Immature natural killer cell (primary cell): ENCODE measurements at regions not wholly inside any gene's neighbourhood (a gene's known extent, or its start where the extent isn't known, plus 50 kb on each side); places are given as distances from the start of the nearest gene placed in this dataset.

Experiments used
- DNase-seq, 3 donors: peaks; one replicate each; pipeline ENCODE4 v3.0.0; 2022; ENCODE audit warnings: mixed read lengths in 1 of 3
- H3K27ac Mint-ChIP-seq, 6 donors: one replicate each; pipeline ENCODE4 v1.8.0; 2020; ENCODE audit warnings: mixed read lengths in 6 of 6, mild to moderate bottlenecking in 5 of 6, inconsistent platforms in 4 of 6, moderate library complexity in 3 of 6
- H3K27me3 Mint-ChIP-seq, 3 donors: one replicate each; pipeline ENCODE4 v1.8.0; 2020 to 2021; ENCODE audit warnings: low read depth in 3 of 3, mild to moderate bottlenecking in 3 of 3, mixed read lengths in 3 of 3, moderate library complexity in 3 of 3, inconsistent platforms in 1 of 3
- H3K36me3 Mint-ChIP-seq, 3 donors: one replicate each; pipeline ENCODE4 v1.8.0; 2020; ENCODE audit warnings: mixed read lengths in 3 of 3, inconsistent platforms in 2 of 3, mild to moderate bottlenecking in 2 of 3
- H3K4me1 Mint-ChIP-seq, 2 donors: one replicate each; pipeline ENCODE4 v1.8.0; 2020; ENCODE audit warnings: inconsistent platforms in 2 of 2, mild to moderate bottlenecking in 2 of 2, mixed read lengths in 2 of 2, moderate library complexity in 1 of 2
- H3K4me3 Mint-ChIP-seq, 5 donors: one replicate each; pipeline ENCODE4 v1.8.0; 2020; ENCODE audit warnings: mild to moderate bottlenecking in 5 of 5, mixed read lengths in 5 of 5, inconsistent platforms in 3 of 5, moderate library complexity in 3 of 5
- H3K9me3 Mint-ChIP-seq, 6 donors: one replicate each; pipeline ENCODE4 v1.8.0; 2020; ENCODE audit warnings: mild to moderate bottlenecking in 6 of 6, mixed read lengths in 6 of 6, inconsistent platforms in 4 of 6, moderate library complexity in 3 of 6

DNA sequence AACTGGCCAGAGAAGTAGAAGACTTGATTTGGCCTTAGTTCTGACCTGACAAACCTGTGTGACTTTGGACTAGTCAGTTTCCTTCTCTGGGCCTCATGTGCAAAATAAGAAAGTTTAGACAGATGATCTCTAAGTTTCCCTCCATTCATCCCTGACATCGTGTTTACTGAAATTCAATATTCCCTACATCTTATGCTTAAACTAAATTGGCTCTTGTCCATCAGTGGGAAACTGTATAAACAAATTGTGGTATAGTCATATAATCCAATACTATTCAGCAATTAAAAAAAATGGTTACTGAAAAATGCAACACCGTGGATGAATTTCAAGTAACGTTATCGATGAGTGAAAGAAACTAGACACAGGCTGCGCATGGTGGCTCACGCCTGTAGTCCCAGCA lies 64.4 kb upstream of the HRH1 start:
- no peak overlapping the region for H3K27ac Mint-ChIP-seq

DNA sequence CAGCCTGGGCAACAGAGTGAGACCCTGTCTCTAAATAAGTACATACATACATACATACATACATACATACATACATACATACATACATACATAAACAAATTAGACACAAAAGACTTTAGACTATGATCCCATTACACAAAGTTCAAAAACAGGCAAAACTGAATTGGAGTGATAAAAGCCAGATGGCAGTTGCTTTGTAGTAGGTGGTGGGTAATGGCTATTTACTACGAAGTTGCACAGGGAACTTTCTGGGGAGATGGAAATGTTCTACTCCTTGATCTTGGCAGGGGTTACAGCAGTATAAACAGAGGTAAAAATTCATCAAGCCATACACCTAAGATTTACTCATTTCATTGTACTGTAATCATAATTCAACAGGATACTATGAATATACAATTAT lies 63.7 kb upstream of the HRH1 start:
- DNase-seq = no peak
- Mint-ChIP-seq H3K4me3 (no peak overlapping the region), H3K27me3 (peaks cover 0 to 2% (median 0%) of the 10 kb centered on the region in 3 donors), H3K36me3 (no peaks in the 10 kb centered on the region), H3K27ac (no peak overlapping the region), H3K9me3 (no peaks in the 10 kb centered on the region), H3K4me1 (no peaks in the 10 kb centered on the region)

More for the DNA sequence above, 64.4 kb upstream of the HRH1 start:
- peaks cover 0 to 2% (median 0%) of the 10 kb centered on the region in 3 donors for H3K27me3 Mint-ChIP-seq
- no peak overlapping the region for H3K4me3 Mint-ChIP-seq
- no peaks in the 10 kb centered on the region for H3K4me1 Mint-ChIP-seq
- H3K36me3 Mint-ChIP-seq = no peaks in the 10 kb centered on the region
- no peaks in the 10 kb centered on the region for H3K9me3 Mint-ChIP-seq
- no peak for DNase-seq

DNA sequence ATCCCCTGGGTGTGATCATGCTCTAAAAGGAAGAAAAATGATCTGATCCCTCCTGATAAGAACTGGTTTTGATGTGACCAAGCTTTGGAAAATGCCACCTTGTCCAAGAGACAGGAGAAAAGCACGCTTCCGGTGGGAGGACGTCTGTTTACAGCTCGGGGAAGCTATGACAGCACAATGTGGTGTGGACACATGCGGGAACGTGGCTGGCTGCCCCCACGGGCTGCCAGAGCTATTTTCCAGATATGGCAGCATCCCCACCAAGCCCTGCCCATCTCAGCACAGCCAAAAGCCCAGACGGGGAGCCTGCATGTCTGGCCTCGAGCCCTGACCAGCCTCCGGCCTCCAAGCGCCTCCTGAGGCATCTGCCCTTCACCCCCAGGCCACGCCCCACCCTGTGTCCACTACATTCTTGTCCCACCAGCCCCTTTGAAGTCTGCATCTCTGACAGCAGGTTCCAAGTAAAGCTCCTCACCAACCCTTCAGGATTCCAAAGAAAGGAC lies 63.2 kb upstream of the HRH1 start:
- H3K9me3 Mint-ChIP-seq = no peaks in the 10 kb centered on the region
- no peak overlapping the region for H3K4me3 Mint-ChIP-seq
- H3K36me3 Mint-ChIP-seq = no peaks in the 10 kb centered on the region
- no peak overlapping the region for H3K27ac Mint-ChIP-seq
- peaks cover 0 to 2% (median 0%) of the 10 kb centered on the region in 3 donors for H3K27me3 Mint-ChIP-seq
- H3K4me1 Mint-ChIP-seq = peaks cover under 1% of the 10 kb centered on the region in 2 donors
- no peak for DNase-seq

DNA sequence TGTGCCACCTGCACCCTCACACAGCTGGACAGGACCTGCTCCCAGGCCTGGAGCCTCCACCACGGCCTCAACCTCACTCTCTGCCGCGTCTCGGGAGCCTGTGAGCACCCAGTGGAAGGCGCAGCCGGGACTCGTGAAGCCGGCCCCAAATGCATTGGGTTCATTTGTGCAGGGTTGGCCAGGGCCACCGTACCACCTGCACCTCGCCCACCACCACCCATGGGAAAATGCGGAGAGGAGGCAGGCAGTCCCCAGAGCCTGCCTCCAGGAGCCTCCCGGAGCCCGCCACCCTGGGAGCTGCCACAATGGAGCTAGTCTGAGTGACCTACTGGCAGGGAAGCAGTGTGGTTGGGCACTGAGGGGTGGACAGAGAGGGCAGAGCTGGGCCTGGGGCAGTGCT lies 62.5 kb upstream of the HRH1 start:
- no peaks in the 10 kb centered on the region for H3K36me3 Mint-ChIP-seq
- no peaks in the 10 kb centered on the region for H3K9me3 Mint-ChIP-seq
- H3K4me1 Mint-ChIP-seq = peaks cover 2 to 5% of the 10 kb centered on the region in 2 donors
- H3K4me3 Mint-ChIP-seq = no peak overlapping the region
- H3K27ac Mint-ChIP-seq = no peak overlapping the region
- no peak for DNase-seq
- H3K27me3 Mint-ChIP-seq = peaks cover 0 to 2% (median 0%) of the 10 kb centered on the region in 3 donors

DNA sequence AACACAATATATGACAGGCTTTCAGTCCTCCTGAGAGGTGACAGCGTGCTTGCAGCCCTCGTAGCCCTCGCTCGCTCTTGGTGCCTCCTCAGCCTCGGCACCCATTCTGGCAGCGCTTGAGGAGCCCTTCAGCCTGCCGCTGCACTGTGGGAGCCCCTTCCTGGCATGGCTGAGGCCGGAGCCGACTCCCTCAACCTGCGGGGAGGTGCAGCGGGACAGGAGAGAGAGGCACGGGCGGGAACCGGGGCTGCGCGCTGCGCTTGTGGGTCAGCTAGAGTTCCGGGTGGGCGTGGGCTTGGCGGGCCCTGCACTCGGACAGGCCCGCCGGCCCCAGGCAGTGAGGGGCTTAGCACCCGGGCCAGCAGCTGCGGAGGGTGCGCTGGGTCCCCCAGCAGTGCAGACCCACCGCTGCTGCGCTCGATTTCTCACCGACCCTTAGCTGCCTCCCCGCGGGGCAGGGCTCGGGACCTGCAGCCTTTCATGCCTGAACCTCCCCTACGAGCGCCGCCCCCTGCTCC lies 60.4 kb upstream of the HRH1 start:
- Mint-ChIP-seq H3K9me3 (no peaks in the 10 kb centered on the region), H3K36me3 (no peaks in the 10 kb centered on the region), H3K4me3 (no peak overlapping the region), H3K4me1 (peaks cover 4 to 9% of the 10 kb centered on the region in 2 donors), H3K27me3 (peaks cover 0 to 2% (median 0%) of the 10 kb centered on the region in 3 donors), H3K27ac (no peak overlapping the region)
- no peak for DNase-seq

DNA sequence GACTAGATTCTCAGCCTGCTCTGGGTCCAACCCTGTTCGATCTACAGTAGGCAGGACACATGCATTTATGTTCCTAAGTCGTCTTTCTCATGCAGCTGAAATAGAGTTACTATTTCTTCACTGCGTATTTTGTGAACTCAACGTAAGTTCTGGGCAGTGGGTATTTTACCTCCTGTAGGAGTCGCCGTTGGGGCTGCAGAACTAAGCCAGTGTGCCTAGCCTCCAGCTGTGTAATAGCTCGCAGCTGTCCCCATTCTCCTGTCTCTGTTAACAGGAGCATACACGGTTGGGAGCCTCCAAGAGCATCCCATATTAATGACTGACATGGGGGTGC lies 58.4 kb upstream of the HRH1 start:
- peaks cover 0 to 2% (median 0%) of the 10 kb centered on the region in 3 donors for H3K27me3 Mint-ChIP-seq
- no peaks in the 10 kb centered on the region for H3K36me3 Mint-ChIP-seq
- no peak overlapping the region for H3K27ac Mint-ChIP-seq
- DNase-seq = no peak
- H3K4me1 Mint-ChIP-seq = peaks cover 4 to 9% of the 10 kb centered on the region in 2 donors
- peak overlapping the region in 1 of 5 donors; percentile 43 for H3K4me3 Mint-ChIP-seq
- H3K9me3 Mint-ChIP-seq = peaks cover 0 to under 1% (median 0%) of the 10 kb centered on the region in 6 donors

DNA sequence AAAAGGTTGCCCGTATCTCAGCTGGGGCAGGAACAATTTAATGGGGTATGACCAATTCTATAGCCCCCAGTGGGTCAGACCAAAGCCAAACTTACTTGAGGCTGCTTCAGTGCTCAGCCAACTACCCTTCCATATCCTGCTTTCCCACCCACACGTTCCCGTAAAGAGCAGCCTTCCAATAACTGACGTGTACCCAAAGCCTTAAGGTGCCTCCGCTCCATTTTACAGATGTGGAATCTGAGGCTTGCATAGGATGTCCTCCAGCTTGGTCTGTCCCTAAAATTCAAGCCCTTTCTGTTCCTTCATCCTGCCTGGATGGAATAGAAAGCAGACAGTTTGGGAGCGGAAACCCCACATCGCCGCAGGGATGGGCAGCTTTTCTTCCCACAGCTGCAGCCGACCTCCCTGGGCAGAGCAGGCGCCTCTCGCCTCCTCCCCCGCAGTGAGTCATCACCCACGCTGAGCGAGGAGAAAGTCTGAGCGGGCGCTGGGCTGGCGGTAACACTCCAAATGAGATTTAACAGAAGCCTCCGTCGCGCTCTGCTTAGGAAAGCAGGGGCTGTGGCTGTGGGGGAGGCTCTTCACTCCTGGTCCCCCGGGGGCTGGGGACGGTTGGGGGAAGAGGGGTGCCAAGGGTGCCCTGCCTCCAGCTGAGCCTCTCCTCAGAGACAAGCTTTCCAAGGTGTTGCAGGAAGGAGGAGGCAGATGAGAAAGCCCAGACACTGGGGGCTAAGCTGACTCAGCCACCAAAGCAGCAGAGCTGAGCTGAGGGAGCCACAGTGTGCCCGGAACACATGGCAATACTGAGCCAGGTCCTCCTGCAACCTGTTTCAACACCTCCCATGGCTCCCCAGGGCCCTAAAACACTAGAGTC lies 57.8 kb upstream of the HRH1 start:
- peak in 2 of 3 donors; percentile 1 to 3 for DNase-seq
- Mint-ChIP-seq H3K4me1 (peaks cover 4 to 9% of the 10 kb centered on the region in 2 donors), H3K9me3 (peaks cover 0 to 3% (median 0%) of the 10 kb centered on the region in 6 donors), H3K27ac (peak overlapping the region in 1 of 6 donors; percentile 28), H3K36me3 (no peaks in the 10 kb centered on the region), H3K27me3 (peaks cover 0 to 2% (median 0%) of the 10 kb centered on the region in 3 donors), H3K4me3 (peak overlapping the region in 2 of 5 donors; percentile 43 to 52)

DNA sequence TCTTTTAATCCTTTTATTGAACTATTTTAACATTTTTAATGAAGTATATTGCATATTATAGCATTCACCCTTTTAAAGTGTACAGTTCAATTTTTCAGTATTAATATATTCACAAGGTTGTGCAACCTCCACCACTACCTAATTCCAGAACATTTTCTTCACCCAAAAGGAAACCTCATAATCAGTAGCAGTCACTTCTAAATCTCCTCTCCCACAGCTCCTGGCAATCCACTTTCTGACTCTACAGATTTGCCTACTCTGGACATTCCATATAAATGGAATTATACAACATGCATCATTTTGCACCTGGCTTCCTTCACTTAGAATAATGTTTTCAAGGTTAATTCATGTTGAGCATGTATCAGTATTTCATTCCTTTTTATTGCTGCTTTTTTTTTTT lies 55.0 kb upstream of the HRH1 start:
- peaks cover 5 to 18% (median 8%) of the 10 kb centered on the region in 6 donors for H3K9me3 Mint-ChIP-seq
- H3K36me3 Mint-ChIP-seq = no peaks in the 10 kb centered on the region
- H3K4me1 Mint-ChIP-seq = peaks cover 4 to 9% of the 10 kb centered on the region in 2 donors
- no peak for DNase-seq
- H3K27ac Mint-ChIP-seq = no peak overlapping the region
- H3K27me3 Mint-ChIP-seq = peaks cover 0 to 7% (median 2%) of the 10 kb centered on the region in 3 donors
- no peak overlapping the region for H3K4me3 Mint-ChIP-seq
